Liver (tissue), 8 donors: ENCODE measurements at regions not wholly inside any gene's neighbourhood (a gene's known extent, or its start where the extent isn't known, plus 50 kb on each side); places are given as distances from the start of the nearest gene placed in this dataset.

Experiments
- DNase-seq: peaks from one replicate; pipeline ENCODE4 v3.0.0-alpha.2; 2017; ENCODE audit warnings: low spot score
- H3K27ac ChIP-seq, 2 donors: one replicate each; pipeline ENCODE4 v1.7.0; 2013; ENCODE audit warnings: inconsistent platforms in 2 of 2, low read length in 2 of 2, control low read depth in 1 of 2, low read depth in 1 of 2, mild to moderate bottlenecking in 1 of 2
- H3K27me3 ChIP-seq, 4 donors: one replicate each; pipeline versions ENCODE4 v1.6.1 to v1.7.0; 2013; ENCODE audit warnings: low read length in 3 of 4, inconsistent platforms in 1 of 4, mild to moderate bottlenecking in 1 of 4, moderate library complexity in 1 of 4; ENCODE audit not compliant: control insufficient read depth in 4 of 4, insufficient read depth in 4 of 4
- H3K36me3 ChIP-seq, 4 donors: one replicate each; pipeline versions ENCODE4 v1.6.1 to v1.7.0; 2013; ENCODE audit warnings: low read length in 3 of 4, mild to moderate bottlenecking in 3 of 4, low read depth in 1 of 4, moderate library complexity in 1 of 4; ENCODE audit not compliant: control insufficient read depth in 4 of 4, insufficient read depth in 3 of 4
- H3K4me1 ChIP-seq, 4 donors: one replicate each; pipeline versions ENCODE4 v1.6.1 to v1.7.0; 2013; ENCODE audit warnings: low read length in 3 of 4, mild to moderate bottlenecking in 3 of 4, moderate library complexity in 1 of 4; ENCODE audit not compliant: control insufficient read depth in 4 of 4, insufficient read depth in 4 of 4
- H3K4me3 ChIP-seq, 3 donors: one replicate each; pipeline versions ENCODE4 v1.6.1 to v1.7.0; 2013; ENCODE audit warnings: low read length in 3 of 3, control low read depth in 1 of 3, low read depth in 1 of 3, mild to moderate bottlenecking in 1 of 3
- H3K9ac ChIP-seq, 2 donors: one replicate each; pipeline ENCODE4 v1.7.0; 2013; ENCODE audit warnings: low read length in 2 of 2, mild to moderate bottlenecking in 2 of 2, moderate library complexity in 2 of 2, control low read depth in 1 of 2, low read depth in 1 of 2
- H3K9me3 ChIP-seq, 4 donors: one replicate each; pipeline versions ENCODE4 v1.6.1 to v1.7.0; 2013; ENCODE audit warnings: low read length in 3 of 4; ENCODE audit not compliant: control insufficient read depth in 4 of 4
- ATF3 ChIP-seq: IDR thresholded peaks from 2 replicates; pipeline ENCODE4 v1.6.1; 2016; ENCODE audit warnings: antibody characterized with exemption
- EGR1 ChIP-seq, 2 donors: IDR thresholded peaks; 2 replicates each; pipeline ENCODE4 v1.6.1; 2016 to 2018; ENCODE audit warnings: antibody characterized with exemption in 2 of 2, low read depth in 2 of 2
- FOXA1 ChIP-seq: IDR thresholded peaks from 2 replicates; pipeline ENCODE4 v1.6.1; 2016; ENCODE audit warnings: antibody characterized with exemption
- FOXA2 ChIP-seq: IDR thresholded peaks from 2 replicates; pipeline ENCODE4 v1.6.1; 2016; ENCODE audit warnings: antibody characterized with exemption
- GABPA ChIP-seq, 2 donors: IDR thresholded peaks in 1 of 2; conservative IDR thresholded peaks in 1 of 2; 2 replicates each; pipeline ENCODE4 v1.6.1; 2016; ENCODE audit warnings: antibody characterized with exemption in 2 of 2, mild to moderate bottlenecking in 1 of 2, moderate library complexity in 1 of 2
- HNF4A ChIP-seq, 2 donors: conservative IDR thresholded peaks; 2 replicates each; pipeline ENCODE4 v1.6.1; 2016; ENCODE audit warnings: antibody characterized with exemption in 2 of 2, mild to moderate bottlenecking in 2 of 2
- HNF4G ChIP-seq: IDR thresholded peaks from 2 replicates; pipeline ENCODE4 v1.6.1; 2016; ENCODE audit warnings: antibody characterized with exemption
- JUND ChIP-seq, 2 donors: IDR thresholded peaks; 2 replicates each; pipeline ENCODE4 v1.6.1; 2016; ENCODE audit warnings: antibody characterized with exemption in 2 of 2
- MAX ChIP-seq: IDR thresholded peaks from 2 replicates; pipeline ENCODE4 v1.6.1; 2016; ENCODE audit warnings: antibody characterized with exemption
- NR2F2 ChIP-seq: IDR thresholded peaks from 2 replicates; pipeline ENCODE4 v1.6.1; 2016; ENCODE audit warnings: antibody characterized with exemption
- RAD21 ChIP-seq, 2 donors: IDR thresholded peaks; 2 replicates each; pipeline ENCODE4 v1.6.1; 2016; ENCODE audit warnings: antibody characterized with exemption in 2 of 2, mild to moderate bottlenecking in 2 of 2
- RXRA ChIP-seq, 2 donors: IDR thresholded peaks; 2 replicates each; pipeline ENCODE4 v1.6.1; 2017 to 2018; ENCODE audit warnings: antibody characterized with exemption in 2 of 2, mild to moderate bottlenecking in 1 of 2
- TAF1 ChIP-seq: conservative IDR thresholded peaks from 2 replicates; pipeline ENCODE4 v1.6.1; 2016; ENCODE audit warnings: antibody characterized with exemption, mild to moderate bottlenecking
- YY1 ChIP-seq: IDR thresholded peaks from 2 replicates; pipeline ENCODE4 v1.6.1; 2016; ENCODE audit warnings: antibody characterized with exemption, mild to moderate bottlenecking
- WGBS: extraction: QIAGEN DNeasy Blood & Tissue Kit; methylation state at CpG from one replicate; pipeline ENCODE4 v1.1.7; 2013; 5-methylcytosine and 5-hydroxymethylcytosine counted together
- TF ChIP-seq, protein P1 (sequence below): IDR thresholded peaks from 2 replicates; pipeline ENCODE4 v1.6.1; 2016; ENCODE audit warnings: antibody characterized with exemption
- TF ChIP-seq, protein P2 (sequence below): fragments of 150-350 bp; IDR thresholded peaks from 2 replicates; pipeline ENCODE4 v1.5.1; 2017; ENCODE audit warnings: improper control_type of control experiment, low read depth, low read length; ENCODE audit not compliant: missing input control
- donor health status: healthy.
- donor health status: healthy.
- donor health status: healthy.
- donor health status: healthy.
- donor health status: healthy.

- H3K9ac ChIP-seq, result no peak overlapping the region
- H3K27me3 ChIP-seq, result peaks cover 0 to 3% (median 0%) of the 10 kb centered on the region in 4 donors
- H3K9me3 ChIP-seq, result no peaks in the 10 kb centered on the region
- no peak overlapping the region for H3K27ac ChIP-seq
- TF ChIP-seq ATF3 (no peak), RAD21 (IDR thresholded peaks at IDR 0.05) (peak in 1 of 2 donors; percentile 26), YY1 (no peak)
- H3K4me1 ChIP-seq, result peaks cover 0 to 5% (median 2%) of the 10 kb centered on the region in 4 donors
- WGBS, result 70% methylated on average over 2 of the region's 2 CpGs
- H3K36me3 ChIP-seq, result no peaks in the 10 kb centered on the region
- H3K4me3 ChIP-seq, result no peak overlapping the region
- DNase-seq, result no peak
Measured at GRCh38 chr6:50610562-50610961, 102.8 kb upstream of the TFAP2D start.

DNA sequence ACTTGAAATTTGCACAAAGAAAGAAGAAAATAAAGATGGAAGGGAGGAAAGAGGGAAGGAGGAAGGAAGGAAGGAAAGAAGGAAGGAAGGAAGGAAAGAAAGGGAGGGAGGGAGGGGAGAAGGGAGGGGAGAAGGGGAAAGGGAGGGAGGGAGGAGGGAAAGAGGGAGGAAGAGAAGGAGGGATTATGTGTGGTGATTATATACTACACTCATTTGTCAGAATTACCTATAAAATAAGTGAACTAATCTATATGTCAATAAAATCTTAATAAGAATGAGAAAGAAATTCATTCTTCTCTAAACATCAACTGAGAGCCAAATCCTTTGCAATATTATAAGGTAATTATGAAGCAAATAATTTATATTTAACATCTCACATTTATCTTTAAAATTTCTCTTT, 77.9 kb upstream of the TFAP2D start:
- Histone ChIP-seq H3K4me3 (no peak overlapping the region), H3K36me3 (no peaks in the 10 kb centered on the region), H3K27me3 (no peaks in the 10 kb centered on the region), H3K4me1 (no peaks in the 10 kb centered on the region), H3K27ac (no peak overlapping the region), H3K9ac (no peak overlapping the region), H3K9me3 (no peaks in the 10 kb centered on the region)
- no peak for TF ChIP-seq EGR1 (IDR thresholded peaks at IDR 0.05; ENCODE audit: low read depth in 2 of 2)
- TF ChIP-seq FOXA1, result no peak
- no peak for TF ChIP-seq HNF4A (conservative IDR thresholded peaks at IDR 0.05)
- TF ChIP-seq, protein P1, sequence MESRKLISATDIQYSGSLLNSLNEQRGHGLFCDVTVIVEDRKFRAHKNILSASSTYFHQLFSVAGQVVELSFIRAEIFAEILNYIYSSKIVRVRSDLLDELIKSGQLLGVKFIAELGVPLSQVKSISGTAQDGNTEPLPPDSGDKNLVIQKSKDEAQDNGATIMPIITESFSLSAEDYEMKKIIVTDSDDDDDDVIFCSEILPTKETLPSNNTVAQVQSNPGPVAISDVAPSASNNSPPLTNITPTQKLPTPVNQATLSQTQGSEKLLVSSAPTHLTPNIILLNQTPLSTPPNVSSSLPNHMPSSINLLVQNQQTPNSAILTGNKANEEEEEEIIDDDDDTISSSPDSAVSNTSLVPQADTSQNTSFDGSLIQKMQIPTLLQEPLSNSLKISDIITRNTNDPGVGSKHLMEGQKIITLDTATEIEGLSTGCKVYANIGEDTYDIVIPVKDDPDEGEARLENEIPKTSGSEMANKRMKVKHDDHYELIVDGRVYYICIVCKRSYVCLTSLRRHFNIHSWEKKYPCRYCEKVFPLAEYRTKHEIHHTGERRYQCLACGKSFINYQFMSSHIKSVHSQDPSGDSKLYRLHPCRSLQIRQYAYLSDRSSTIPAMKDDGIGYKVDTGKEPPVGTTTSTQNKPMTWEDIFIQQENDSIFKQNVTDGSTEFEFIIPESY, result no peak
- no peak for TF ChIP-seq GABPA (IDR thresholded peaks at IDR 0.05 in 1 of 2, conservative IDR thresholded peaks at IDR 0.05 in 1 of 2)
- no peak for TF ChIP-seq JUND (IDR thresholded peaks at IDR 0.05)
- TF ChIP-seq, protein P2, sequence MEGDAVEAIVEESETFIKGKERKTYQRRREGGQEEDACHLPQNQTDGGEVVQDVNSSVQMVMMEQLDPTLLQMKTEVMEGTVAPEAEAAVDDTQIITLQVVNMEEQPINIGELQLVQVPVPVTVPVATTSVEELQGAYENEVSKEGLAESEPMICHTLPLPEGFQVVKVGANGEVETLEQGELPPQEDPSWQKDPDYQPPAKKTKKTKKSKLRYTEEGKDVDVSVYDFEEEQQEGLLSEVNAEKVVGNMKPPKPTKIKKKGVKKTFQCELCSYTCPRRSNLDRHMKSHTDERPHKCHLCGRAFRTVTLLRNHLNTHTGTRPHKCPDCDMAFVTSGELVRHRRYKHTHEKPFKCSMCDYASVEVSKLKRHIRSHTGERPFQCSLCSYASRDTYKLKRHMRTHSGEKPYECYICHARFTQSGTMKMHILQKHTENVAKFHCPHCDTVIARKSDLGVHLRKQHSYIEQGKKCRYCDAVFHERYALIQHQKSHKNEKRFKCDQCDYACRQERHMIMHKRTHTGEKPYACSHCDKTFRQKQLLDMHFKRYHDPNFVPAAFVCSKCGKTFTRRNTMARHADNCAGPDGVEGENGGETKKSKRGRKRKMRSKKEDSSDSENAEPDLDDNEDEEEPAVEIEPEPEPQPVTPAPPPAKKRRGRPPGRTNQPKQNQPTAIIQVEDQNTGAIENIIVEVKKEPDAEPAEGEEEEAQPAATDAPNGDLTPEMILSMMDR, result no peak
- TF ChIP-seq RXRA (IDR thresholded peaks at IDR 0.05), result no peak
- TF ChIP-seq FOXA2, result no peak
- no peak for TF ChIP-seq HNF4G
- TF ChIP-seq MAX, result no peak
- TF ChIP-seq NR2F2, result no peak
- no peak for TF ChIP-seq YY1
- TF ChIP-seq TAF1, result no peak
- no peak for TF ChIP-seq ATF3
- no peak for DNase-seq

- H3K4me3 ChIP-seq, result no peak overlapping the region
- WGBS, result 26% methylated on average over 4 of the region's 4 CpGs
- no peaks in the 10 kb centered on the region for H3K36me3 ChIP-seq
- no peak overlapping the region for H3K27ac ChIP-seq
- no peak overlapping the region for H3K9ac ChIP-seq
- H3K4me1 ChIP-seq, result no peaks in the 10 kb centered on the region
- H3K9me3 ChIP-seq, result no peaks in the 10 kb centered on the region
- no peak for DNase-seq
- H3K27me3 ChIP-seq, result no peaks in the 10 kb centered on the region
- TF ChIP-seq RXRA (IDR thresholded peaks at IDR 0.05) (no peak), JUND (IDR thresholded peaks at IDR 0.05) (no peak), MAX (no peak), YY1 (no peak), NR2F2 (no peak), HNF4G (no peak), ATF3 (no peak), EGR1 (IDR thresholded peaks at IDR 0.05; ENCODE audit: low read depth in 2 of 2) (no peak), TAF1 (no peak), GABPA (IDR thresholded peaks at IDR 0.05 in 1 of 2, conservative IDR thresholded peaks at IDR 0.05 in 1 of 2) (no peak)
- TF ChIP-seq, protein P1, result no peak
Measured at GRCh38 chr6:50637267-50637666, 76.1 kb upstream of the TFAP2D start.
